ENCODE measurements at regions not wholly inside any gene's neighbourhood (a gene's known extent, or its start where the extent isn't known, plus 50 kb on each side); places are given as distances from the start of the nearest gene placed in this dataset.

- TF ChIP-seq CTCF (IDR thresholded peaks at IDR 0.05; ENCODE audit: insufficient read depth, low read depth, low read length): no peak
- no peak for TF ChIP-seq EZH2 (IDR thresholded peaks at IDR 0.05; ENCODE audit: insufficient read depth, low read length)
Measured at GRCh38 chr10:35726846-35727245, 84.8 kb upstream of the FZD8 start.

Measured in astrocyte (in vitro differentiated cells and primary cell).